GM21423 (cell line): ENCODE measurements at regions not wholly inside any gene's neighbourhood (a gene's known extent, or its start where the extent isn't known, plus 50 kb on each side); places are given as distances from the start of the nearest gene placed in this dataset.

Experiments used
- ATAC-seq: cut with Tn5 transposase; IDR thresholded peaks from one replicate; pipeline ENCODE4 v1.9.1; 2021; ENCODE audit warnings: mild to moderate bottlenecking, moderate library complexity; ENCODE audit not compliant: unreplicated experiment

DNA sequence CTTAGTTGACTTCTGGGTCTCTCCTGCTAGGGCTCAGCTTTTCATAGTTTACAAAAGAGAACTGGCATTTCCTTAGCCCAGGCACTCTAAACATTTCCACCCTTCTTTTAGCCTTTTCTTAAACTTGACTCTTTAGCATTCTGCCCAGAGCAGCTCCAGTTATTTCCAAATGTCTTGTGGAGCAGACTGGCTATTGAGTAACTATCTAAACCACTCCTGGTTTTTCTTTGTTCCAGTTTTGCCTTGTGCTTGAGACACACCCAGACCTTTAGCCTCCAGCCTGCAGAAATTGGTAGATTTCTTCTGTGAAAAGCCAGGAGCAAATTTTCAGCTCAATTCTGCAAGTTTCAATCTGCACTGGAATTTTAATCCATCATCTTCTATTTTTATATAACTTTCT is 1813.1 kb downstream of the OLFM4 start:
- ATAC-seq: no peak

DNA sequence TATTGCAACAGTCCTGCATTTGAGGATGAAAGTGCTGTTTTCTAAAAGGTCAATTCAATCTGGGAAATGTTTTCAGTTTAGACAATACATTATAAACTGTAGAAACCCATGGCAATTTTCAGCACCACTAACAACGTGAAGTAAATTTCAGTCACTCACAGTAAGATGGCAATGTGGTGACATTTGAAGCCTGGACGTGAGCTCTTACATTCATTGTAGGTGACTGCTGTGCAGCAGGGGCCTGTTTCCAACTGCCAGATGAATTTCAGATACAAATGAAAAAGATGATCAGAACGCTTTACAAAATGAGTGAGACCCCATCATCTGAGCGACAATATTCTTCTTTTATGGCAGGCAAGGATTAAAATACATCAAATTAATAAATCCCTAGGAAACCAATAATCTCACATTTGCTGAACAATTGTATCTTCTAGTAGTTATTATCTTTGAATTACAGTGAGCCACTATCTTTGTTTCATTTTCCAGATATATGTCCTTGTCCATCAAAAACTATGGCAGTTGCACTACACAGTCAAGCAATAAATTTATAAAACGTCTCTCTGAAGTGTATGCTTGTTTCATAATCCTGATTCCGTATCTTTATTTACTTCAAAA is 1816.8 kb downstream of the OLFM4 start:
- ATAC-seq: no peak

- no peak for ATAC-seq
Measured at GRCh38 chr13:54852831-54853230, 1824.2 kb downstream of the OLFM4 start.

DNA sequence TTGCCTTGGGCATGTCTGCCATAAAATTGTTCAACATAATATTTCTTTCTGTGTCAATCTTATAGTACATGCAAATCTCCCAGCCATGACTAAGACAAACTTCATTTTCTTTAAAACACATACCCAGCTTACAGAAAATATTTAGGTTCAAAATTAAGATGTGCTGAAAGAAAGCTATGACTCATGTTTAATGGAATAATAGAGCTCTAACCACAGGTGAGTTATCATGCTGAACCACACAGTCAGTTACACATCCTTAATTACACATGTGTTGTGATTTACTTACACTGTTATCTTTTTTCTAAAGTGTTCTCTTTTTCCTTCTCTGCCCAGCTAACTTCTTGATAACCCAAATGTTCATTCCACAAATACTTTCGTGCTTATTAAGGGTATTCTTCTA is 1831.2 kb downstream of the OLFM4 start:
- ATAC-seq: no peak

- ATAC-seq: no peak
Measured at GRCh38 chr13:54875111-54875510, 1846.5 kb downstream of the OLFM4 start.

- no peak for ATAC-seq
Measured at GRCh38 chr13:54879036-54879435, 1850.4 kb downstream of the OLFM4 start.

- ATAC-seq: no peak
Measured at GRCh38 chr13:54884682-54885081, 1856.1 kb downstream of the OLFM4 start.

- ATAC-seq: no peak
Measured at GRCh38 chr13:54890976-54891375, 1862.4 kb downstream of the OLFM4 start.

- ATAC-seq: no peak
Measured at GRCh38 chr13:54901316-54901715, 1872.7 kb downstream of the OLFM4 start.

- no peak for ATAC-seq
Measured at GRCh38 chr13:54912367-54912766, 1883.8 kb downstream of the OLFM4 start.

DNA sequence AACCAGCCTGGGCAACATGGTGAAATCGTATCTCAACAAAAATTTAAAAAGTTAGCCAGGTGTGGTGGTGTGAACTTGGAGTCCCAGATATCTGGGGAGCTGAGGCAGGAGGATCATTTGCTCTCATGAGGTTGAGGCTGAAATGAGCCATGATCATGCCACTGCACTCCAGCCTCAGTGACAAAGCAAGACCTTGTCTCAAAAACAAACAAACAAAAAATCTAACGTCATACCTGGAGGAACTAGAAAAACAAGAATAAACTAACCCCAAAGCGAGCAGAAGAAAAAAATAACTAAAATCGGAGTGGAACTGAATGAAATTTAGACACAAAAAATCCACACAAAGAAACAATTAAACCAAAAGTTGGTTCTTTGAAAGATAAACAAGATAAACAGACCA is 1885.1 kb downstream of the OLFM4 start:
- ATAC-seq: no peak

GRCh38 chr13:54927538-54927937 is 1898.9 kb downstream of the OLFM4 start:
- no peak for ATAC-seq

GRCh38 chr13:54928071-54928470 is 1899.5 kb downstream of the OLFM4 start:
- no peak for ATAC-seq

GRCh38 chr13:54934121-54934520 is 1905.5 kb downstream of the OLFM4 start:
- ATAC-seq: no peak

- no peak for ATAC-seq
Measured at GRCh38 chr13:54945973-54946372, 1917.4 kb downstream of the OLFM4 start.

DNA sequence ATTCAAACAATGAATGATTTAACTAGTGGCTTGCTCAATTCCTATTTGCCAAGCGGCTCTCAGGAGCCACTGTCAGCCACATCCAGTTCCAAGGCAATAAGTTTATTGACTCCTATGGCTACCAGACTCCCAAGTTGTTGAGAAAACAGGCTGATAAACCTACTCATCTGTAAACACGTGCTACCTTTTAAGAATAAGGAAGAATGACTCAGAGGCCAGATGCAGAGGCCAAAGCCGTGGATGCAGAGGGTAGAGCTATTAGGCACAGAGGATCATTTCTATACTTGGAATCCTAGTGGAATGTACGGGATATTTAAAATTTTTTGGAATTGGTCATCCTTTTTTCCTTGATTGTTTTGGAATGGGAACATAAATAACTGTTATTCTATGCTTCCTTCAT is 1921.1 kb downstream of the OLFM4 start:
- ATAC-seq: no peak

DNA sequence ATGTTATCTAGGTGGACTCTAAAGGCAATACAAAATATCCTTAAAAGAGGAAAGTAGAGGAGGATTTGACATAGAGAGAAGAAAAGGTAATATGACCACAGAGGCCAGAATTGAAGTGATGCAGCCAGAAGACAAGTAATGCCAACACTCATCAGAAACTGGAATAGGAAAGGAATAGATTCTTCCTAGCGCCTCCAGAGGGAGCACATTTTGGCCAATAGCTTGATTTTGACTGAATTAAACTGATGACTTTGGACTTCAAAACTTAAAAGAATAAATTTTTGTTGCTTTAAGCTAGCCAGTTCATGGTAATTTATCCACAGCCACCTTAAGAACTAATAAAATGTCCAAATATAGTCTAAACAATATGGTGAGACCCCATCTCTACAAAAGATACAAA is 1921.9 kb downstream of the OLFM4 start:
- ATAC-seq: no peak

GRCh38 chr13:54953786-54954185 is 1925.2 kb downstream of the OLFM4 start:
- ATAC-seq: peak; percentile 51

DNA sequence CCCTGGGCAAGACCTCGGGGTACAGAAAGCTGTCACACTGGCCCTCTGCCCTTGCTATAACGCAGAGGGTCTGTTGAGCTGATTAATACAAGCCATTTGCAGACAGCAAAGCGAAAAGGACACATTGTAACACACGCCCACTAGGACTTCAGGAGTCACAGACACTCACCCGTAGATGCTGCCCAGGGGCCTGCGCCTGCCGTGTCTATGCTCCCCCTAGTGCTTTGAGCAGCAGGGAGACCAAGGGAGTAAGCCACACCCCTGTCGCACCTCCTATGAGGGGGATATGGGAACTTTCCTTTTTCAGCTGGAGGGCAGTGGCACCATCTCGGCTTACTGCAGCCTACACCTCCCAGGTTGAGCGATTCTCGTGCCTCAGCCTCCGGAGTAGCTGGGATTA is 1930.2 kb downstream of the OLFM4 start:
- ATAC-seq: no peak

- ATAC-seq: no peak
Measured at GRCh38 chr13:54965881-54966280, 1937.3 kb downstream of the OLFM4 start.

GRCh38 chr13:54972838-54973237 is 1944.2 kb downstream of the OLFM4 start:
- no peak for ATAC-seq

GRCh38 chr13:54975676-54976075 is 1947.1 kb downstream of the OLFM4 start:
- ATAC-seq: no peak

DNA sequence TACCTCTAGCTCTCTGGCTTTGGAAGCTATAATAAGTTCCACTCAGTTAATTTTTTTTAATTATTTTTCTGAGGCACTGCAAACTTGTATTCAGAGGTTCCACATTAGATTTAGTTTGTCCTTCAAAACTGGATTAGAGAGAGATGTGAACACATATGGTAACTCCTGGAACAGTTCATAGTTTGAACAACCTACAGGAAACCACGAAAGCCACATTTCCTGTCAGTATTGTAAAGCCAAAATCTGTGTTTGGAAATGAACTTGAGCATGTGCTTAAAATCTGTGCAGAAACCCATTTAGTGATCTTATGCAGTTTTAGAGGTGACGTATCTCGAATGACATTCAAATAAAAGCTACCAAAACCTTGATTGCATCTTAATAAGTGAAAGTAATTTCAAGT is 1952.0 kb downstream of the OLFM4 start:
- no peak for ATAC-seq
